ENCODE measurements at regions not wholly inside any gene's neighbourhood (a gene's known extent, or its start where the extent isn't known, plus 50 kb on each side); places are given as distances from the start of the nearest gene placed in this dataset.

DNA sequence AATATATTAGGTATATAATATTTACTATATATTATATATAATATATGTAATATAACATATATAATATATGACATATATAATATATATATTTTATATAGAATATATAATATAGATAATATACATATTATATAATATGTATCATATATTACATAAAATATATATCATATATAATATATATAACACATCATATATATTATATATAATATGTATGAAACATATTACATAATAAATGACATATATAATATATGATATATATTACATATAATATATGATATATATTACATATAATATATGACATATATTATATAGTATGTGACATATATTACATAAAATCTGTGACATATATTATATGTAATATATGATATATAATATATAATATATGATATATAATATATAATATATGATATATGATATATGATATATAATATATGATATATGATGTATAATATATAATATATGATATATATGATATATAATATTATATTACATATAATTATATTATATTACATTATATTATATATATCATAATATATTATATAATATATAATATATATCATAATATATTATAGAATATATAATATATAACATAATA lies 119.5 kb upstream of the RIMBP3 start:
- no peak for DNase-seq (ENCODE audit: low read depth in 3 of 3)

DNA sequence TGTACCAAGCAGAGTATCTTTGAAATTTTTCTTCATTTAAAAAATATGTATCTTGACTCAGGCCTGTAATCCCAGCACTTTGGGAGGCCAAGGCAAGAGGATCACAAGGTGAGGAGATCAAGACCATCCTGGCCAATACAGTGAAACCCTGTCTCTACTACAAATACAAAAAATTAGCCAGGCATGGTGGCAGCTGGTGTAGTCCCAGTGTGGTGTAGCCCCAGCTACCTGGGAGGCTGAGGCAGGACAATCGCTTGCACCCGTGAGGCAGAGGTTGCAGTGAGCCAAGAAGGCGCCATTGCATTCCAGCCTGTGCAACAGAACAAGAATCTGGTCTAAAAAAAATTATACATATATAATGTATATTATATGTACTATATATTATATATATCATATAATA lies 118.7 kb upstream of the RIMBP3 start:
- peak in 2 of 3 experiments; percentile 21 to 50 for DNase-seq (ENCODE audit: low read depth in 3 of 3)
